ENCODE measurements at regions not wholly inside any gene's neighbourhood (a gene's known extent, or its start where the extent isn't known, plus 50 kb on each side); places are given as distances from the start of the nearest gene placed in this dataset.

- ATAC-seq (ENCODE audit: low FRiP score in 2 of 2), result no peak
- WGBS, 2 donors, result 78 to 82% methylated on average over 5 of the region's 5 CpGs
- TF ChIP-seq POLR2AphosphoS5 (IDR thresholded peaks at IDR 0.05) (no peak), POLR2A (IDR thresholded peaks at IDR 0.05) (no peak), EP300 (IDR thresholded peaks at IDR 0.05) (no peak), CTCF (IDR thresholded peaks at IDR 0.05) (no peak)
- DNase-seq, result no peak
- H3K9me3 ChIP-seq, result no peaks in the 10 kb centered on the region
- no peak overlapping the region for H3K4me3 ChIP-seq
- no peak overlapping the region for H3K27ac ChIP-seq
- no peaks in the 10 kb centered on the region for H3K27me3 ChIP-seq
- no peaks in the 10 kb centered on the region for H3K4me1 ChIP-seq
- no peaks in the 10 kb centered on the region for H3K36me3 ChIP-seq
These were observed 268.3 kb downstream of the HIVEP2 start for GRCh38 chr6:142676647-142677192.

GRCh38 chr6:142679907-142680700, 264.9 kb downstream of the HIVEP2 start:
- no peak overlapping the region for H3K27ac ChIP-seq
- H3K36me3 ChIP-seq, result no peaks in the 10 kb centered on the region
- no peaks in the 10 kb centered on the region for H3K9me3 ChIP-seq
- DNase-seq (no peak), ATAC-seq (ENCODE audit: low FRiP score in 2 of 2) (no peak)
- H3K27me3 ChIP-seq, result no peaks in the 10 kb centered on the region
- no peak for TF ChIP-seq POLR2A (IDR thresholded peaks at IDR 0.05)
- TF ChIP-seq EP300 (IDR thresholded peaks at IDR 0.05), result no peak
- TF ChIP-seq CTCF (IDR thresholded peaks at IDR 0.05), result no peak
- no peak for TF ChIP-seq POLR2AphosphoS5 (IDR thresholded peaks at IDR 0.05)
- 44 to 46% methylated on average over 4 of the region's 4 CpGs for WGBS, 2 donors
- no peak overlapping the region for H3K4me3 ChIP-seq
- H3K4me1 ChIP-seq, result no peaks in the 10 kb centered on the region

- H3K27ac ChIP-seq, result no peak overlapping the region
- WGBS, 2 donors, result 89 to 93% methylated on average over 5 of the region's 5 CpGs
- H3K27me3 ChIP-seq, result no peaks in the 10 kb centered on the region
- ATAC-seq (ENCODE audit: low FRiP score in 2 of 2), result no peak
- no peaks in the 10 kb centered on the region for H3K36me3 ChIP-seq
- H3K4me1 ChIP-seq, result no peaks in the 10 kb centered on the region
- TF ChIP-seq POLR2A (IDR thresholded peaks at IDR 0.05) (no peak), POLR2AphosphoS5 (IDR thresholded peaks at IDR 0.05) (no peak), EP300 (IDR thresholded peaks at IDR 0.05) (no peak), CTCF (IDR thresholded peaks at IDR 0.05) (no peak)
- H3K9me3 ChIP-seq, result no peaks in the 10 kb centered on the region
- H3K4me3 ChIP-seq, result no peak overlapping the region
- DNase-seq, result no peak
These were observed 263.9 kb downstream of the HIVEP2 start for GRCh38 chr6:142681099-142681498.

- Histone ChIP-seq H3K4me3 (no peak overlapping the region), H3K27me3 (no peaks in the 10 kb centered on the region), H3K9me3 (no peaks in the 10 kb centered on the region), H3K4me1 (no peaks in the 10 kb centered on the region), H3K36me3 (no peaks in the 10 kb centered on the region), H3K27ac (no peak overlapping the region)
- ATAC-seq (ENCODE audit: low FRiP score in 2 of 2), result no peak
- TF ChIP-seq EP300 (IDR thresholded peaks at IDR 0.05), result no peak
- 78 to 83% methylated on average over 2 of the region's 2 CpGs for WGBS, 2 donors
- no peak for DNase-seq
These were observed 262.0 kb downstream of the HIVEP2 start for GRCh38 chr6:142682985-142683384.

- no peak for ATAC-seq (ENCODE audit: low FRiP score in 2 of 2)
- Histone ChIP-seq H3K27ac (no peak overlapping the region), H3K36me3 (no peaks in the 10 kb centered on the region), H3K4me1 (no peaks in the 10 kb centered on the region), H3K9me3 (no peaks in the 10 kb centered on the region), H3K4me3 (no peak overlapping the region), H3K27me3 (no peaks in the 10 kb centered on the region)
- WGBS, 2 donors, result 75 to 85% methylated on average over 6 of the region's 6 CpGs
- no peak for DNase-seq
- TF ChIP-seq POLR2A (IDR thresholded peaks at IDR 0.05) (no peak), EP300 (IDR thresholded peaks at IDR 0.05) (no peak), CTCF (IDR thresholded peaks at IDR 0.05) (no peak), POLR2AphosphoS5 (IDR thresholded peaks at IDR 0.05) (no peak)
These were observed 261.2 kb downstream of the HIVEP2 start for GRCh38 chr6:142683714-142684141.
